Upper lobe of right lung (tissue), 1 donor: ENCODE measurements at regions not wholly inside any gene's neighbourhood (a gene's known extent, or its start where the extent isn't known, plus 50 kb on each side); places are given as distances from the start of the nearest gene placed in this dataset.

ENCODE experiments used
- ATAC-seq: fragments of 200-7000 bp; cut with Tn5 transposase; one replicate; pipeline ENCODE4 v1.9.1; 2020; ENCODE audit warnings: mild to moderate bottlenecking, moderate library complexity
- DNase-seq: peaks from one replicate; pipeline ENCODE4 v3.0.0-alpha.2; 2020
- H3K27ac ChIP-seq: fragments of 200-600 bp; one replicate; pipeline ENCODE4 v1.8.0; 2022
- H3K27me3 ChIP-seq: fragments of 200-600 bp; one replicate; pipeline ENCODE4 v1.8.0; 2022; ENCODE audit warnings: mild to moderate bottlenecking
- H3K36me3 ChIP-seq: fragments of 200-600 bp; one replicate; pipeline ENCODE4 v1.8.0; 2022
- H3K4me1 ChIP-seq: fragments of 200-600 bp; one replicate; pipeline ENCODE4 v1.8.0; 2022
- H3K4me3 ChIP-seq: fragments of 200-600 bp; one replicate; pipeline ENCODE4 v1.8.0; 2022; ENCODE audit warnings: mild to moderate bottlenecking
- H3K9me3 ChIP-seq: fragments of 200-600 bp; one replicate; pipeline ENCODE4 v1.8.0; 2022
- CTCF ChIP-seq: fragments of 200-600 bp; IDR thresholded peaks from one replicate; pipeline ENCODE4 v1.8.0; 2022; ENCODE audit warnings: antibody characterized with exemption
- intact Hi-C: fragments of 100-400 bp; cut with DNase I; formaldehyde crosslinking; loops from one replicate; pipeline ENCODE4 v1.11.0; 2022
- donor health status: DM: no; HTN: yes; CAD: no; lungs with severe emphysema.

DNA sequence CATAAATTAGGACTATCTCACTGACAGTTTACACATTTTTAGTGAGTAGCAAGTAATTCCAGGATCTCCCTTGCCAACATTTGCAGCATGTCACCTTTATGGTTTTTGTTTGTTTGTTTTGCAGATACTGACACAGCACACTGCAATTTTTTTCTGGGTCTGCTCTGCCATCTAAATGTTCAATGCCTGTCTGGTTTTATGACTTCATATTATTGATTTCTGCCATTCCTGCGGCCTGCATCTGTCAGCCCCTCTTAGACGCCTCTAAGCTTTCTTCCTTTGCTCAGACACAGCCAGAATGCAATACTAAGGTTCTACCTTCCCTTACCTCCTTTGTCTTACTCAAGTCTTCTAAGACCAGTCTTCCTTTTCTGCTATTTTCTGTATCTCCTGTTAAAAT lies 321.2 kb upstream of the AZI2 start:
- Histone ChIP-seq H3K27me3 (no peaks in the 10 kb centered on the region), H3K9me3 (no peaks in the 10 kb centered on the region), H3K4me1 (peaks cover 10% of the 10 kb centered on the region), H3K27ac (no peak overlapping the region), H3K36me3 (no peaks in the 10 kb centered on the region), H3K4me3 (no peak overlapping the region)
- intact Hi-C loops: no loop called here
- no peak for TF ChIP-seq CTCF
- DNase-seq (no peak), ATAC-seq (no peak)

DNA sequence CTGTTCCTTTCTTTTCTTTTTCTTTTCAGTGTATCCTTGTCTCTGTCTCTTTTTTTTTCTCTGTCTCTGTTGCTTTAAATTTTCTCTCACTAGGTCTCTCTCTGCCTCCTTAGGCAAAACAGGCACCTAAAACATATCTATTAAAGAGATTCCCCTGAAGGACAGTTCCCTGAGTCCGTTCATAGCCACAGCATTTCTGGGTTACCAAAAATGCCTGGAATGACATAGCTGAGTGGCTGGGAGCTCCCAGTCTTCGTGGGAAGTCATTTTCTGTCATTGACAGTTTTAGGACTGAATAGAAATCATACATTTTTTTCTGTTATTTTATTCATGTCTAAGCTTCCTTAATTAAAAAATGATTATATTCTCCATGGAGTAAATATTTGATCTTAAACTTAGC lies 323.8 kb upstream of the AZI2 start:
- no peak for DNase-seq
- intact Hi-C loops: no loop called here
- no peak for ATAC-seq
- Histone ChIP-seq H3K4me1 (peaks cover 10% of the 10 kb centered on the region), H3K27me3 (no peaks in the 10 kb centered on the region), H3K36me3 (no peaks in the 10 kb centered on the region), H3K9me3 (no peaks in the 10 kb centered on the region), H3K4me3 (no peak overlapping the region), H3K27ac (no peak overlapping the region)
- no peak for TF ChIP-seq CTCF

DNA sequence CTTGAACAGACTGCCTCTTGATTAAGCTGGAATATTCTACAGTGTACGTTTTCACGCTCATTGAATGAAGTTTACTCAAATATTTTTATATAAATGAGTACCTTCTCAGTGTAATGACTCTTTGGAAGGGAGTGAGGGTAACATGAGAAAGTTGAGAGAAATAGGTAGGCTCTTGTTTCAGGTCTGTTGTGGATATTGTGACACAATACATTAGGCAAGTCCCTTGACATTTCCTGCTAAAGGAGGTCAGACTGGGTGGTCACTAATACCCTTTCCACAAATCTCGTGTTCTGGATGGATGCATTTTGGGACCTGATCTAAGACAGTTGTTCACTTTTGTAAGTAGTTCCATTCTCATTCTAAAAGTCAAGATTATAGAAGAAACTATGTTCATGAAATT lies 324.8 kb upstream of the AZI2 start:
- no peak for ATAC-seq
- Histone ChIP-seq H3K36me3 (no peaks in the 10 kb centered on the region), H3K9me3 (no peaks in the 10 kb centered on the region), H3K27ac (no peak overlapping the region), H3K4me1 (peaks cover under 1% of the 10 kb centered on the region), H3K27me3 (no peaks in the 10 kb centered on the region), H3K4me3 (no peak overlapping the region)
- intact Hi-C loops: no loop called here
- no peak for DNase-seq
- no peak for TF ChIP-seq CTCF

- no peak overlapping the region for H3K4me3 ChIP-seq
- ATAC-seq (peak; percentile 79), DNase-seq (no peak)
- no peak for TF ChIP-seq CTCF
- intact Hi-C loops: no loop called here
- no peak overlapping the region for H3K27ac ChIP-seq
- H3K4me1 ChIP-seq: no peaks in the 10 kb centered on the region
- H3K36me3 ChIP-seq: no peaks in the 10 kb centered on the region
- no peaks in the 10 kb centered on the region for H3K9me3 ChIP-seq
- no peaks in the 10 kb centered on the region for H3K27me3 ChIP-seq
Observed at GRCh38 chr3:28674212-28674611, 325.6 kb upstream of the AZI2 start.

DNA sequence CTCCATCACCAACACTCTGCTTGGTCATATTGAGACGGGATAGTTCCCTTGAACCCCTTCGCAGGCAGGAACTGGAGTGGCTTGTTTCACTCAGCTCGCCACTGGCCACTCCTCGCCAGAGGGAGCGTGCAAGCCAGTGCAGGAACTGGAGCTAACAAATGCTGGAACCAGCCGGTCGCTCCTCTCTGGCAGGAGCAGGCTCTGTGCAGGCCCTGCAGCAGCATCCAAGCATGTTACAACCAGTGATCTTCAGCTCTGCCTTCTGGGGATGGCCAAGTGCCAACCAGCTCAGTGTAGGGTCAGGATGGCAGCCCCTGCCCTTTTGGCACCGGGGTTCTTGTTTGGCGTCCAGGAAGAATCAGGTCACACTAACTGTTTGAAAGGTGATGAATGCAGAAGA lies 329.0 kb upstream of the AZI2 start:
- TF ChIP-seq CTCF: no peak
- no peak overlapping the region for H3K27ac ChIP-seq
- no peaks in the 10 kb centered on the region for H3K9me3 ChIP-seq
- peak; percentile 55 for DNase-seq
- no peak overlapping the region for H3K4me3 ChIP-seq
- intact Hi-C loops: no loop called here
- no peaks in the 10 kb centered on the region for H3K27me3 ChIP-seq
- H3K36me3 ChIP-seq: no peaks in the 10 kb centered on the region
- ATAC-seq: peak; percentile 19
- H3K4me1 ChIP-seq: no peaks in the 10 kb centered on the region

- Histone ChIP-seq H3K4me1 (no peaks in the 10 kb centered on the region), H3K9me3 (no peaks in the 10 kb centered on the region), H3K4me3 (no peak overlapping the region), H3K27ac (no peak overlapping the region), H3K27me3 (no peaks in the 10 kb centered on the region), H3K36me3 (no peaks in the 10 kb centered on the region)
- intact Hi-C loops: no loop called here
- TF ChIP-seq CTCF: no peak
- DNase-seq: no peak
- peak; percentile 43 for ATAC-seq
Observed at GRCh38 chr3:28678086-28678485, 329.5 kb upstream of the AZI2 start.
